LHCN-M2 (cell line): ENCODE measurements at regions not wholly inside any gene's neighbourhood (a gene's known extent, or its start where the extent isn't known, plus 50 kb on each side); places are given as distances from the start of the nearest gene placed in this dataset.
A peak's percentile ranks its signal among the peaks of the same experiment; 100 is the strongest.

Source experiments
- DNase-seq: peaks from one replicate; pipeline ENCODE4 v3.0.0-alpha.2; 2012; ENCODE audit warnings: low read depth

GRCh38 chr3:188036375-188037194, 117.4 kb upstream of the LPP start:
- no peak for DNase-seq

GRCh38 chr3:188037195-188037718, 116.7 kb upstream of the LPP start:
- DNase-seq = peak; percentile 57

- DNase-seq = peak; percentile 15
These were observed 115.9 kb upstream of the LPP start for GRCh38 chr3:188037965-188038581.

- no peak for DNase-seq
These were observed 112.8 kb upstream of the LPP start for GRCh38 chr3:188041193-188041592.

- no peak for DNase-seq
These were observed 112.1 kb upstream of the LPP start for GRCh38 chr3:188041895-188042294.

- DNase-seq = no peak
These were observed 111.5 kb upstream of the LPP start for GRCh38 chr3:188042466-188042865.

- DNase-seq = no peak
These were observed 110.1 kb upstream of the LPP start for GRCh38 chr3:188043891-188044290.

- no peak for DNase-seq
These were observed 107.3 kb upstream of the LPP start for GRCh38 chr3:188046561-188047211.

GRCh38 chr3:188047536-188047935, 106.4 kb upstream of the LPP start:
- no peak for DNase-seq

- no peak for DNase-seq
These were observed 104.1 kb upstream of the LPP start for GRCh38 chr3:188049606-188050530.

GRCh38 chr3:188051801-188052168, 102.2 kb upstream of the LPP start:
- DNase-seq = no peak

GRCh38 chr3:188052169-188053035, 101.6 kb upstream of the LPP start:
- no peak for DNase-seq

GRCh38 chr3:188053036-188053340, 101.0 kb upstream of the LPP start:
- DNase-seq = no peak

- DNase-seq = no peak
These were observed 100.1 kb upstream of the LPP start for GRCh38 chr3:188053710-188054380.

GRCh38 chr3:188054541-188054940, 99.4 kb upstream of the LPP start:
- no peak for DNase-seq

- DNase-seq = no peak
These were observed 98.6 kb upstream of the LPP start for GRCh38 chr3:188055388-188055787.

GRCh38 chr3:188057124-188057523, 96.8 kb upstream of the LPP start:
- DNase-seq = no peak

- no peak for DNase-seq
These were observed 95.3 kb upstream of the LPP start for GRCh38 chr3:188058569-188059184.

- no peak for DNase-seq
These were observed 94.6 kb upstream of the LPP start for GRCh38 chr3:188059351-188059750.
